ENCODE measurements at regions not wholly inside any gene's neighbourhood (a gene's known extent, or its start where the extent isn't known, plus 50 kb on each side); places are given as distances from the start of the nearest gene placed in this dataset.

- TF ChIP-seq POLR2AphosphoS5 (IDR thresholded peaks at IDR 0.05) (no peak), CTCF (IDR thresholded peaks at IDR 0.05) (no peak), POLR2A (IDR thresholded peaks at IDR 0.05) (no peak), EP300 (IDR thresholded peaks at IDR 0.05) (no peak)
Observed at GRCh38 chr2:236763857-236764256, 194.2 kb downstream of the ACKR3 start.
